BLaER1 treated with 17β-estradiol and CSF1 and Interleukin-3, amounts not matched to agents 10 nM and 100 nM (cell line): ENCODE measurements at regions not wholly inside any gene's neighbourhood (a gene's known extent, or its start where the extent isn't known, plus 50 kb on each side); places are given as distances from the start of the nearest gene placed in this dataset.

Experiments used
- H3K27ac ChIP-seq, 11 experiments: shearing (Covaris generic); formaldehyde crosslinking; 2 replicates each; pipeline ENCODE4 v1.8.1; 2022
- H3K27me3 ChIP-seq, 11 experiments: shearing (Covaris generic); formaldehyde crosslinking; 2 replicates each; pipeline ENCODE4 v1.8.1; 2022
- H3K36me3 ChIP-seq, 11 experiments: shearing (Covaris generic); formaldehyde crosslinking; 2 replicates each; pipeline ENCODE4 v1.8.1; 2022
- H3K4me1 ChIP-seq, 10 experiments: shearing (Covaris generic); formaldehyde crosslinking; 2 replicates each; pipeline ENCODE4 v1.8.1; 2022
- H3K4me2 ChIP-seq, 11 experiments: shearing (Covaris generic); formaldehyde crosslinking; 2 replicates each; pipeline ENCODE4 v1.8.1; 2022
- H3K4me3 ChIP-seq, 10 experiments: shearing (Covaris generic); formaldehyde crosslinking; 2 replicates each; pipeline ENCODE4 v1.8.1; 2022
- H3K9ac ChIP-seq, 11 experiments: shearing (Covaris generic); formaldehyde crosslinking; 2 replicates each; pipeline ENCODE4 v1.8.1; 2022
- H3K9me3 ChIP-seq, 11 experiments: shearing (Covaris generic); formaldehyde crosslinking; replicated peaks in 1 of 11; 2 replicates each; pipeline ENCODE4 v1.8.1; 2022
- H4K20me1 ChIP-seq, 11 experiments: shearing (Covaris generic); formaldehyde crosslinking; 2 replicates each; pipeline ENCODE4 v1.8.1; 2022
- Cebpa-rat ChIP-seq, 11 experiments: shearing (Covaris generic); IDR thresholded peaks; 2 replicates each; pipeline ENCODE4 v1.8.1; 2022

- Histone ChIP-seq H3K9ac (no peak overlapping the region), H3K9me3 (peaks cover 0 to 33% (median 8%) of the 10 kb centered on the region in 11 experiments; a peak in 14 of 22 replicates)
Measured at GRCh38 chrX:5549512-5549911, 679.2 kb downstream of the NLGN4X start.

GRCh38 chrX:5537098-5537497 lies 691.6 kb downstream of the NLGN4X start:
- H3K9me3 ChIP-seq = no peaks in the 10 kb centered on the region

More at GRCh38 chrX:5549512-5549911, 679.2 kb downstream of the NLGN4X start:
- H3K27me3 ChIP-seq = no peaks in the 10 kb centered on the region
- H3K4me3 ChIP-seq = no peak overlapping the region
- peaks cover 0 to 23% (median 0%) of the 10 kb centered on the region in 10 experiments; a peak in 4 of 20 replicates for H3K4me1 ChIP-seq
- no peak overlapping the region for H3K4me2 ChIP-seq
- H4K20me1 ChIP-seq = no peaks in the 10 kb centered on the region
- H3K27ac ChIP-seq = no peak overlapping the region
- H3K36me3 ChIP-seq = no peaks in the 10 kb centered on the region
- TF ChIP-seq Cebpa-rat (IDR thresholded peaks at IDR 0.05) = no peak

GRCh38 chrX:5536261-5536660 lies 692.4 kb downstream of the NLGN4X start:
- no peak for TF ChIP-seq Cebpa-rat (IDR thresholded peaks at IDR 0.05)
- H3K27me3 ChIP-seq = no peaks in the 10 kb centered on the region
- H3K4me1 ChIP-seq = no peaks in the 10 kb centered on the region; a peak in 1 of 20 replicates
- H3K36me3 ChIP-seq = no peaks in the 10 kb centered on the region
- no peaks in the 10 kb centered on the region for H3K9me3 ChIP-seq
- H3K27ac ChIP-seq = no peak overlapping the region
- H3K9ac ChIP-seq = no peak overlapping the region
- no peak overlapping the region for H3K4me2 ChIP-seq
- H4K20me1 ChIP-seq = no peaks in the 10 kb centered on the region
- no peak overlapping the region for H3K4me3 ChIP-seq

More at GRCh38 chrX:5537098-5537497, 691.6 kb downstream of the NLGN4X start:
- Histone ChIP-seq H4K20me1 (no peaks in the 10 kb centered on the region), H3K27ac (no peak overlapping the region), H3K27me3 (no peaks in the 10 kb centered on the region), H3K4me1 (no peaks in the 10 kb centered on the region; a peak in 1 of 20 replicates), H3K4me3 (no peak overlapping the region), H3K4me2 (no peak overlapping the region), H3K36me3 (no peaks in the 10 kb centered on the region), H3K9ac (no peak overlapping the region)
- no peak for TF ChIP-seq Cebpa-rat (IDR thresholded peaks at IDR 0.05)

- TF ChIP-seq Cebpa-rat (IDR thresholded peaks at IDR 0.05) = no peak
- H3K4me3 ChIP-seq = no peak overlapping the region
- H3K36me3 ChIP-seq = no peaks in the 10 kb centered on the region
- no peak overlapping the region for H3K4me2 ChIP-seq
- no peak overlapping the region for H3K9ac ChIP-seq
- H3K4me1 ChIP-seq = no peaks in the 10 kb centered on the region
- H3K27ac ChIP-seq = no peak overlapping the region
- H3K27me3 ChIP-seq = no peaks in the 10 kb centered on the region
- no peaks in the 10 kb centered on the region for H4K20me1 ChIP-seq
- H3K9me3 ChIP-seq = no peaks in the 10 kb centered on the region
Measured at GRCh38 chrX:5528057-5528456, 700.6 kb downstream of the NLGN4X start.

- Histone ChIP-seq H3K4me2 (no peak overlapping the region), H3K4me3 (no peak overlapping the region), H3K9ac (no peak overlapping the region), H3K36me3 (no peaks in the 10 kb centered on the region), H3K9me3 (no peaks in the 10 kb centered on the region), H3K4me1 (no peaks in the 10 kb centered on the region), H4K20me1 (no peaks in the 10 kb centered on the region), H3K27ac (no peak overlapping the region), H3K27me3 (no peaks in the 10 kb centered on the region)
- TF ChIP-seq Cebpa-rat (IDR thresholded peaks at IDR 0.05) = no peak
Measured at GRCh38 chrX:5526191-5526590, 702.5 kb downstream of the NLGN4X start.

- Histone ChIP-seq H3K36me3 (no peaks in the 10 kb centered on the region), H3K27me3 (no peaks in the 10 kb centered on the region), H4K20me1 (no peaks in the 10 kb centered on the region), H3K9me3 (no peaks in the 10 kb centered on the region), H3K4me2 (no peak overlapping the region), H3K4me1 (no peaks in the 10 kb centered on the region), H3K9ac (no peak overlapping the region), H3K27ac (no peak overlapping the region), H3K4me3 (no peak overlapping the region)
- no peak for TF ChIP-seq Cebpa-rat (IDR thresholded peaks at IDR 0.05)
Measured at GRCh38 chrX:5490786-5491563, 737.7 kb downstream of the NLGN4X start.

GRCh38 chrX:5474282-5474681 lies 754.4 kb downstream of the NLGN4X start:
- H3K4me1 ChIP-seq = no peaks in the 10 kb centered on the region
- no peaks in the 10 kb centered on the region for H3K27me3 ChIP-seq
- no peaks in the 10 kb centered on the region for H4K20me1 ChIP-seq
- no peaks in the 10 kb centered on the region for H3K36me3 ChIP-seq
- no peak overlapping the region for H3K27ac ChIP-seq
- no peak for TF ChIP-seq Cebpa-rat (IDR thresholded peaks at IDR 0.05)
- H3K9ac ChIP-seq = no peak overlapping the region
- H3K4me3 ChIP-seq = no peak overlapping the region
- no peak overlapping the region for H3K4me2 ChIP-seq
- H3K9me3 ChIP-seq = peaks cover 0 to 28% (median 11%) of the 10 kb centered on the region in 11 experiments; a peak in 16 of 22 replicates

- Histone ChIP-seq H3K4me3 (no peak overlapping the region), H3K27ac (no peak overlapping the region), H4K20me1 (no peaks in the 10 kb centered on the region), H3K4me2 (no peak overlapping the region), H3K4me1 (peaks cover 0 to 8% (median 0%) of the 10 kb centered on the region in 10 experiments; a peak in 2 of 20 replicates), H3K36me3 (no peaks in the 10 kb centered on the region), H3K27me3 (no peaks in the 10 kb centered on the region), H3K9ac (no peak overlapping the region), H3K9me3 (peaks cover 3 to 10% (median 6%) of the 10 kb centered on the region in 11 experiments; a peak in 12 of 22 replicates)
- no peak for TF ChIP-seq Cebpa-rat (IDR thresholded peaks at IDR 0.05)
Measured at GRCh38 chrX:5458300-5458842, 770.3 kb downstream of the NLGN4X start.

- H3K4me1 ChIP-seq = no peaks in the 10 kb centered on the region
- no peaks in the 10 kb centered on the region for H3K27me3 ChIP-seq
- H4K20me1 ChIP-seq = no peaks in the 10 kb centered on the region
- no peak overlapping the region for H3K27ac ChIP-seq
- no peaks in the 10 kb centered on the region for H3K36me3 ChIP-seq
- no peak for TF ChIP-seq Cebpa-rat (IDR thresholded peaks at IDR 0.05)
- H3K4me2 ChIP-seq = no peak overlapping the region
- no peaks in the 10 kb centered on the region for H3K9me3 ChIP-seq
- H3K9ac ChIP-seq = no peak overlapping the region
- H3K4me3 ChIP-seq = no peak overlapping the region
Measured at GRCh38 chrX:5449323-5449722, 779.3 kb downstream of the NLGN4X start.

GRCh38 chrX:5431823-5432222 lies 796.8 kb downstream of the NLGN4X start:
- no peak overlapping the region for H3K4me2 ChIP-seq
- H3K4me1 ChIP-seq = no peaks in the 10 kb centered on the region
- no peaks in the 10 kb centered on the region for H4K20me1 ChIP-seq
- H3K27ac ChIP-seq = no peak overlapping the region
- H3K9ac ChIP-seq = no peak overlapping the region
- H3K36me3 ChIP-seq = no peaks in the 10 kb centered on the region
- no peak overlapping the region for H3K4me3 ChIP-seq
- no peaks in the 10 kb centered on the region for H3K9me3 ChIP-seq
- TF ChIP-seq Cebpa-rat (IDR thresholded peaks at IDR 0.05) = no peak
- no peaks in the 10 kb centered on the region for H3K27me3 ChIP-seq
